Transverse colon (tissue), 4 donors: ENCODE measurements at regions not wholly inside any gene's neighbourhood (a gene's known extent, or its start where the extent isn't known, plus 50 kb on each side); places are given as distances from the start of the nearest gene placed in this dataset.

Experiments used
- POLR2A ChIP-seq: fragments of 450-650 bp; IDR thresholded peaks from one replicate; pipeline ENCODE4 v1.6.1; 2016; ENCODE audit warnings: antibody characterized with exemption, mild to moderate bottlenecking, moderate library complexity
- POLR2AphosphoS5 ChIP-seq, 3 donors: sonication (generic); formaldehyde crosslinking; IDR thresholded peaks; one replicate each; pipeline ENCODE4 v1.6.1; 2016; ENCODE audit warnings: antibody characterized with exemption in 3 of 3
- TF ChIP-seq, protein P1 (sequence below), 5 experiments: fragments of 200-600 bp in 3 of 5; fragments of 450-650 bp in 2 of 5; sonication (generic) in 3 of 5; IDR thresholded peaks; 1 replicate in 2 of 5; 2 replicates in 3 of 5; pipeline ENCODE4 v1.5.1; 2016 to 2017; ENCODE audit warnings: antibody characterized with exemption in 5 of 5, inconsistent platforms in 3 of 5, mild to moderate bottlenecking in 2 of 5, moderate library complexity in 1 of 5

DNA sequence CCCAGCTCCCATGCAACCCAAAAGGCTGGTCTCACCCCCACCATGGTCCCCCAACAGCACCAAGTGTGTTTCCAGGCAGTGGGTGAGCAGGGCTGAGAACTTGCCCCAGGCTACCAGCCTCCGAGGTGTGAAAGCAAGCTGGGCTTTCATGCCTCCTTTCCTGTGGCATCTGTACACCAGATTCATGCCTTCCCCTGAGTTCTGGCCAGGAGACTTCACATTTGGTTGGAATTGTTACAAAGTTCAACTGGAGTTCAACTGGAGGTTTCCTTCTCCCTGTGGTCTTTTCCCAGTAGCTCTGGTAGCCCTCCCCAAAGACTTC is 77.6 kb upstream of the RAB40AL start:
- TF ChIP-seq POLR2AphosphoS5 (IDR thresholded peaks at IDR 0.05) (no peak), POLR2A (no peak)
- TF ChIP-seq, protein P1, sequence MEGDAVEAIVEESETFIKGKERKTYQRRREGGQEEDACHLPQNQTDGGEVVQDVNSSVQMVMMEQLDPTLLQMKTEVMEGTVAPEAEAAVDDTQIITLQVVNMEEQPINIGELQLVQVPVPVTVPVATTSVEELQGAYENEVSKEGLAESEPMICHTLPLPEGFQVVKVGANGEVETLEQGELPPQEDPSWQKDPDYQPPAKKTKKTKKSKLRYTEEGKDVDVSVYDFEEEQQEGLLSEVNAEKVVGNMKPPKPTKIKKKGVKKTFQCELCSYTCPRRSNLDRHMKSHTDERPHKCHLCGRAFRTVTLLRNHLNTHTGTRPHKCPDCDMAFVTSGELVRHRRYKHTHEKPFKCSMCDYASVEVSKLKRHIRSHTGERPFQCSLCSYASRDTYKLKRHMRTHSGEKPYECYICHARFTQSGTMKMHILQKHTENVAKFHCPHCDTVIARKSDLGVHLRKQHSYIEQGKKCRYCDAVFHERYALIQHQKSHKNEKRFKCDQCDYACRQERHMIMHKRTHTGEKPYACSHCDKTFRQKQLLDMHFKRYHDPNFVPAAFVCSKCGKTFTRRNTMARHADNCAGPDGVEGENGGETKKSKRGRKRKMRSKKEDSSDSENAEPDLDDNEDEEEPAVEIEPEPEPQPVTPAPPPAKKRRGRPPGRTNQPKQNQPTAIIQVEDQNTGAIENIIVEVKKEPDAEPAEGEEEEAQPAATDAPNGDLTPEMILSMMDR (IDR thresholded peaks at IDR 0.05) = no peak
